ENCODE measurements at regions not wholly inside any gene's neighbourhood (a gene's known extent, or its start where the extent isn't known, plus 50 kb on each side); places are given as distances from the start of the nearest gene placed in this dataset.

DNA sequence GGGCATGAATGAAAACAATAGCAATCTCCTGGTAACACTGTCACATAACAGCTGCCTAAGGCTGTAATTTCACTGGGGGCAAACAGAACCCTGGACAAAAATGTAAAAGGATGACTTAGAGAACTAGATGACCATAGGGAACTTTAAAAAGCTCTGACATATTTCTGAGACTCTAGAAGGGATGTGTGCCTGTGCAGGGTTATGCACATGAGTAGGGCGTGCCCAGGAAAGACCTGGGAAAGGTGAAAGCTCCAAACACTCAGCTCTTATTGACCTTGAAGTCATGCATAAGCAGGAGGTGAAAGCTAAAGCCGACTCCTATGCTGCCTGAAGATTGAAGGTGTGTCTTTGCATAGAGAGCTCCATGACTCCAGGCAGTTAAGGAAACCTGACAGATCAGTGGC lies 118.4 kb upstream of the BTBD3 start (continued):
- no peak for TF ChIP-seq YY1 (IDR thresholded peaks at IDR 0.05; ENCODE audit: low read depth, low read length)
- TF ChIP-seq CREM (IDR thresholded peaks at IDR 0.05; ENCODE audit: low read depth), result no peak

- CTCF ChIA-PET, result interaction anchor here (0.7 to 1.2 kb wide), 2 partner anchors 9 to 1368 kb away, joined by 3 read pairs; no protein-coding TSS in a partner anchor
- Histone ChIP-seq H3K4me2 (ENCODE audit: control insufficient read depth, insufficient read depth) (no peak overlapping the region), H3K4me1 (ENCODE audit: control insufficient read depth, insufficient read depth, low read length) (no peaks in the 10 kb centered on the region), H3K27ac (ENCODE audit: control insufficient read depth, insufficient read depth) (no peak overlapping the region), H3K9ac (ENCODE audit: control insufficient read depth, insufficient read depth, low read length) (no peak overlapping the region), H4K20me1 (ENCODE audit: control insufficient read depth, insufficient read depth) (no peaks in the 10 kb centered on the region), H3K36me3 (ENCODE audit: control insufficient read depth in 2 of 2, insufficient read depth in 2 of 2, low read length in 1 of 2) (no peaks in the 10 kb centered on the region), H3K4me3 (no peak overlapping the region), H3K9me3 (replicated peaks; ENCODE audit: control insufficient read depth, insufficient read depth, low read length) (no peaks in the 10 kb centered on the region), H2AFZ (ENCODE audit: control insufficient read depth, low read depth, low read length) (no peak overlapping the region), H3K27me3 (replicated peaks in 1 of 2; ENCODE audit: control insufficient read depth in 2 of 2, insufficient read depth in 2 of 2, low read length in 1 of 2) (no peaks in the 10 kb centered on the region), H3K79me2 (ENCODE audit: control insufficient read depth, insufficient read depth, low read length) (no peaks in the 10 kb centered on the region)
- POLR2A ChIA-PET, result no interaction called here
- SMC1A ChIA-PET (ENCODE audit: uncharacterized antibody, unreplicated experiment), result interaction anchor here (0.9 kb wide), 1 partner anchor 388 kb away, joined by 3 read pairs; no protein-coding TSS in a partner anchor
- no TSS peak for BruUV-seq (replicated peaks)
- in situ Hi-C loops (cut with MboI), result no loop called here
- no peak for FAIRE-seq
- intact Hi-C loops (cut with micrococcal nuclease; ENCODE audit: unreplicated experiment), result no loop called here
- RAD21 ChIA-PET (ENCODE audit: unreplicated experiment), result no interaction called here
- no peak for ATAC-seq
- 2% methylated on average over 4 of the region's 4 CpGs for WGBS (ENCODE audit: insufficient coverage, insufficient replicate concordance, low lambda C conversion rate, missing lambda C conversion rate)
- no peak for DNase-seq (ENCODE audit: low read depth, low spot score)
- TF ChIP-seq, protein P1, sequence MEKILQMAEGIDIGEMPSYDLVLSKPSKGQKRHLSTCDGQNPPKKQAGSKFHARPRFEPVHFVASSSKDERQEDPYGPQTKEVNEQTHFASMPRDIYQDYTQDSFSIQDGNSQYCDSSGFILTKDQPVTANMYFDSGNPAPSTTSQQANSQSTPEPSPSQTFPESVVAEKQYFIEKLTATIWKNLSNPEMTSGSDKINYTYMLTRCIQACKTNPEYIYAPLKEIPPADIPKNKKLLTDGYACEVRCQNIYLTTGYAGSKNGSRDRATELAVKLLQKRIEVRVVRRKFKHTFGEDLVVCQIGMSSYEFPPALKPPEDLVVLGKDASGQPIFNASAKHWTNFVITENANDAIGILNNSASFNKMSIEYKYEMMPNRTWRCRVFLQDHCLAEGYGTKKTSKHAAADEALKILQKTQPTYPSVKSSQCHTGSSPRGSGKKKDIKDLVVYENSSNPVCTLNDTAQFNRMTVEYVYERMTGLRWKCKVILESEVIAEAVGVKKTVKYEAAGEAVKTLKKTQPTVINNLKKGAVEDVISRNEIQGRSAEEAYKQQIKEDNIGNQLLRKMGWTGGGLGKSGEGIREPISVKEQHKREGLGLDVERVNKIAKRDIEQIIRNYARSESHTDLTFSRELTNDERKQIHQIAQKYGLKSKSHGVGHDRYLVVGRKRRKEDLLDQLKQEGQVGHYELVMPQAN (conservative IDR thresholded peaks at IDR 0.05), result no peak
- TF ChIP-seq USF1 (IDR thresholded peaks at IDR 0.05; ENCODE audit: borderline replicate concordance, extremely low read length, insufficient read depth, low read depth, low read length), result no peak
- no peak for TF ChIP-seq SIX5 (IDR thresholded peaks at IDR 0.05; ENCODE audit: low read depth, low read length, severe bottlenecking)
- TF ChIP-seq ZNF687 (IDR thresholded peaks at IDR 0.05), result no peak
- no peak for TF ChIP-seq NRF1 (conservative IDR thresholded peaks at IDR 0.05; ENCODE audit: low read depth, low read length)
- no peak for TF ChIP-seq SP1 (IDR thresholded peaks at IDR 0.05; ENCODE audit: low read depth, low read length)
- TF ChIP-seq POLR2AphosphoS5 (IDR thresholded peaks at IDR 0.05; ENCODE audit: low read length), result no peak
- TF ChIP-seq BCL3 (IDR thresholded peaks at IDR 0.05; ENCODE audit: borderline replicate concordance, insufficient read depth, low read depth, low read length, poor library complexity, severe bottlenecking), result no peak
These were observed 110.3 kb upstream of the BTBD3 start for GRCh38 chr20:11807054-11808048.

All from GM12878 (cell line).